ENCODE measurements at regions not wholly inside any gene's neighbourhood (a gene's known extent, or its start where the extent isn't known, plus 50 kb on each side); places are given as distances from the start of the nearest gene placed in this dataset.

DNA sequence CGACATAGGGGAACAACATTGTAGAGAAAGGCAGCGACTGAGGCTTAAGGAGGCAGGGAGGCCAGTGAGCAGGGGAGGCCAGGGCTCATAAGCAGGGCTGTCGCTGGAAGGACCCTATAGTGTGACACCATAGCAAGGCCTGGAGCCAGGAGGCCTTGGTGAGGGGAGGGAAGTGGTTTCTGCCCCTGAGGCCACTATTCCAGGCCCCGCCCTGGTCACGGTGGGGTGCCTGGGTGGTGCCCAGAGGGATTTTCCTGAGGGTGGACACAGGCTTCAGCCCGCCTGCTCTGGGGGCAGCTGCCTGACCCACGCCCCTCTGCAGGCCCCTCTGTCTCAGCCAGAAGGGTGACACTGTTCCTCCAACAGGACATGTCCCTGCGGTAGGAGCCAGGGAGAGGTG is 147.8 kb upstream of the IQSEC1 start:
- no peaks in the 10 kb centered on the region for H4K20me1 ChIP-seq (ENCODE audit: insufficient read depth)
- no peaks in the 10 kb centered on the region for H3K27me3 ChIP-seq (ENCODE audit: insufficient read depth, low read depth)
- CTCF ChIA-PET = no interaction called here
- H3F3A ChIP-seq (ENCODE audit: insufficient read depth, low read depth) = peaks cover 19% of the 10 kb centered on the region
- H2AFZ ChIP-seq = no peak overlapping the region
- H3K9me2 ChIP-seq (ENCODE audit: insufficient read depth) = no peaks in the 10 kb centered on the region
- H3K4me2 ChIP-seq = no peak overlapping the region
- no peaks in the 10 kb centered on the region for H3K9me3 ChIP-seq (ENCODE audit: insufficient read depth, low read depth)
- POLR2A ChIA-PET (ENCODE audit: unreplicated experiment) = no interaction called here
- intact Hi-C loops (cut with micrococcal nuclease; ENCODE audit: unreplicated experiment) = no loop called here
- H3K4me3 ChIP-seq = no peak overlapping the region
- no peak for TF ChIP-seq EZH2 (IDR thresholded peaks at IDR 0.05; ENCODE audit: low read depth)
- TF ChIP-seq, protein P1, sequence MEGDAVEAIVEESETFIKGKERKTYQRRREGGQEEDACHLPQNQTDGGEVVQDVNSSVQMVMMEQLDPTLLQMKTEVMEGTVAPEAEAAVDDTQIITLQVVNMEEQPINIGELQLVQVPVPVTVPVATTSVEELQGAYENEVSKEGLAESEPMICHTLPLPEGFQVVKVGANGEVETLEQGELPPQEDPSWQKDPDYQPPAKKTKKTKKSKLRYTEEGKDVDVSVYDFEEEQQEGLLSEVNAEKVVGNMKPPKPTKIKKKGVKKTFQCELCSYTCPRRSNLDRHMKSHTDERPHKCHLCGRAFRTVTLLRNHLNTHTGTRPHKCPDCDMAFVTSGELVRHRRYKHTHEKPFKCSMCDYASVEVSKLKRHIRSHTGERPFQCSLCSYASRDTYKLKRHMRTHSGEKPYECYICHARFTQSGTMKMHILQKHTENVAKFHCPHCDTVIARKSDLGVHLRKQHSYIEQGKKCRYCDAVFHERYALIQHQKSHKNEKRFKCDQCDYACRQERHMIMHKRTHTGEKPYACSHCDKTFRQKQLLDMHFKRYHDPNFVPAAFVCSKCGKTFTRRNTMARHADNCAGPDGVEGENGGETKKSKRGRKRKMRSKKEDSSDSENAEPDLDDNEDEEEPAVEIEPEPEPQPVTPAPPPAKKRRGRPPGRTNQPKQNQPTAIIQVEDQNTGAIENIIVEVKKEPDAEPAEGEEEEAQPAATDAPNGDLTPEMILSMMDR (conservative IDR thresholded peaks at IDR 0.05) = no peak
- no TSS peak for BruUV-seq (replicated peaks)
- no peak for DNase-seq
- no peak overlapping the region for H3K27ac ChIP-seq
- H3K36me3 ChIP-seq (ENCODE audit: low read depth) = no peaks in the 10 kb centered on the region
- peaks cover 55% of the 10 kb centered on the region for H3K4me1 ChIP-seq (replicated peaks; ENCODE audit: insufficient read depth)
- H3K79me2 ChIP-seq (ENCODE audit: low read depth) = 0 out of 2 replicates have a peak, but pooled peaks cover 6% of the 10 kb centered on the region

DNA sequence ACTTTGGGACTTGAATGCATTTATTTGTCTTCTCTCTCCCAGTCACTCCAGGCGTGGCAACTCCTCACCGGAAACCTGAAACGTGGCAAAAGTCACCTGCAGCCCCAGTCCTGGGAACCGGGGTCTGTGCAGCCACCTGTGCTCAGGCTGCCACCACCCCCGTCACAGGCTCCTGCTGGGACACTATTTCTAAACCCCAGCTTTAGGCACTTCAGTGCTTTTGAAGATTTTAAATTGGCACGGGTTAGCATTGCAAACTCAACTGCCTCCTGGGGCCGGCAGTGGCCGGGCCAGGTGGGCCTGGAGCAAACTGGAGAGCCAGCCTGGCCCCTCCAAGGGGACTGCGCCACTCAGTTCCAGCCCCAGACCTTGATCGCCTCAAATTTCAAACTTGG is 146.7 kb upstream of the IQSEC1 start:
- peak in 1 of 2 experiments; percentile 36 for DNase-seq
- H4K20me1 ChIP-seq (ENCODE audit: insufficient read depth) = no peaks in the 10 kb centered on the region
- TF ChIP-seq, protein P1 (conservative IDR thresholded peaks at IDR 0.05) = no peak
- no peak for TF ChIP-seq EZH2 (IDR thresholded peaks at IDR 0.05; ENCODE audit: low read depth)
- CTCF ChIA-PET = no interaction called here
- H3K9me3 ChIP-seq (ENCODE audit: insufficient read depth, low read depth) = no peaks in the 10 kb centered on the region
- POLR2A ChIA-PET (ENCODE audit: unreplicated experiment) = no interaction called here
- no peaks in the 10 kb centered on the region for H3K27me3 ChIP-seq (ENCODE audit: insufficient read depth, low read depth)
- peaks cover 24% of the 10 kb centered on the region for H3F3A ChIP-seq (ENCODE audit: insufficient read depth, low read depth)
- H2AFZ ChIP-seq = no peak overlapping the region
- no peak overlapping the region for H3K27ac ChIP-seq
- no peak overlapping the region for H3K4me2 ChIP-seq
- no peaks in the 10 kb centered on the region for H3K9me2 ChIP-seq (ENCODE audit: insufficient read depth)
- no peaks in the 10 kb centered on the region for H3K36me3 ChIP-seq (ENCODE audit: low read depth)
- H3K79me2 ChIP-seq (ENCODE audit: low read depth) = 0 out of 2 replicates have a peak, but pooled peaks cover 6% of the 10 kb centered on the region
- H3K4me1 ChIP-seq (replicated peaks; ENCODE audit: insufficient read depth) = peaks cover 62% of the 10 kb centered on the region
- no TSS peak for BruUV-seq (replicated peaks)
- H3K4me3 ChIP-seq = no peak overlapping the region
- intact Hi-C loops (cut with micrococcal nuclease; ENCODE audit: unreplicated experiment) = loop anchor here (5.0 to 10.0 kb wide), 3 partner anchors 65 to 235 kb away; no protein-coding TSS in a partner anchor

DNA sequence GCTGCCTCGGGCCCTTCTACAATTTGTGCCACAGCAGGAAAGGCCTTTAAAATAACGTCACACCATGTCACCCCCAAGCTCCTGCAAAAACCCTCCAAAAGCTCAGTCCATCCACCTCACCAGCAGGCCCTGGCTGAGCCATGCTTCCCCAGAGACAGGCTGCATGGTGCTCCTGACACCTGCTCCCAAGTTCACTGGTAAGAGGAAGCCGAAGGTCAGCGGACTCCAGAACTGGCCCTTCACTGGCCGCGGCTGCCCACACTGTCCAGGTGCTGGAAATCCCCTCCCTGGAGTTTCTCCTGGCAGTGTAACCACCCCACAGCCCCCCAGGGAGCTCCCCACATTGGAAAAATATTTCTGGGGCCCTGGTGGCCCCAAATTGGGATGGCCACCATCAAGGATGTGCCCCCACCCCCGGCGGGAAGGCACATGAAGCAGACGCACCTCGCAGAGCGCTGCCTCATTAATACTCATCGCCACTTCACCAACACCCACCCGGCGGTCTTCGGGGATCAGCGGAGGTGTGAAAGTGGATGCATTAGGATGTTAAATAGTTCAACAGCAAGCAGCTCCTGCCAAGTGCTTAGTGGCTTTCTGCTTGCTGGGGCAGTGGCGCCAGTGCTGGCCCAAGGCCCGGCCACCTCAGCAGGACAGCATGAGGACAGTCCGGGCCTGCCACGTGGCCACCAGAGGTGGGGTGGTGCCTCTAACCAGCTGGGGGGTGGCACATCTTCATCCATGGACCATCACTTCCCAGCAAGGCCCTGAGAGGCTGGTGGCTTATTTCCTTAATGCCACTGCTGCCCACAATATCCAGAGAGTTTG is 146.1 kb upstream of the IQSEC1 start:
- Histone ChIP-seq H3K4me2 (0 out of 2 replicates have a peak overlapping the region, but pooled peaks have one; percentile 11), H3K4me1 (replicated peaks; ENCODE audit: insufficient read depth) (peaks cover 62% of the 10 kb centered on the region)
- CTCF ChIA-PET = no interaction called here

More for the DNA sequence above, 146.1 kb upstream of the IQSEC1 start:
- intact Hi-C loops (cut with micrococcal nuclease; ENCODE audit: unreplicated experiment) = loop anchor here (5.0 to 10.0 kb wide), 3 partner anchors 64 to 236 kb away; no protein-coding TSS in a partner anchor
- Histone ChIP-seq H3K79me2 (ENCODE audit: low read depth) (0 out of 2 replicates have a peak, but pooled peaks cover 6% of the 10 kb centered on the region), H4K20me1 (ENCODE audit: insufficient read depth) (no peaks in the 10 kb centered on the region), H3K27me3 (ENCODE audit: insufficient read depth, low read depth) (no peaks in the 10 kb centered on the region), H3F3A (ENCODE audit: insufficient read depth, low read depth) (peaks cover 24% of the 10 kb centered on the region), H3K9me3 (ENCODE audit: insufficient read depth, low read depth) (no peaks in the 10 kb centered on the region), H3K27ac (peak overlapping the region; percentile 60; the same call in 1 of the 2 replicates), H3K4me3 (no peak overlapping the region), H3K36me3 (ENCODE audit: low read depth) (no peaks in the 10 kb centered on the region), H3K9me2 (ENCODE audit: insufficient read depth) (no peaks in the 10 kb centered on the region), H2AFZ (no peak overlapping the region)
- POLR2A ChIA-PET (ENCODE audit: unreplicated experiment) = no interaction called here
- no TSS peak for BruUV-seq (replicated peaks)
- TF ChIP-seq, protein P1 (conservative IDR thresholded peaks at IDR 0.05) = no peak
- TF ChIP-seq EZH2 (IDR thresholded peaks at IDR 0.05; ENCODE audit: low read depth) = no peak
- peak in 1 of 2 experiments; percentile 38 for DNase-seq
